ENCODE measurements at regions not wholly inside any gene's neighbourhood (a gene's known extent, or its start where the extent isn't known, plus 50 kb on each side); places are given as distances from the start of the nearest gene placed in this dataset.

- TF ChIP-seq CTCF (IDR thresholded peaks at IDR 0.05; ENCODE audit: low read depth, low read length), result no peak
- peak; percentile 13 for DNase-seq (ENCODE audit: low read depth, low spot score)
- H3K4me3 ChIP-seq (ENCODE audit: low read depth, low read length), result no peak overlapping the region
- in situ Hi-C loops (cut with HindIII; ENCODE audit: low sequenced_read_pairs), result no loop called here
These were observed 247.8 kb downstream of the CD83 start for GRCh38 chr6:14365393-14365792.

GRCh38 chr6:14366315-14366714 lies 248.7 kb downstream of the CD83 start:
- no peak for TF ChIP-seq CTCF (IDR thresholded peaks at IDR 0.05; ENCODE audit: low read depth, low read length)
- no peak overlapping the region for H3K4me3 ChIP-seq (ENCODE audit: low read depth, low read length)
- no peak for DNase-seq (ENCODE audit: low read depth, low spot score)
- in situ Hi-C loops (cut with HindIII; ENCODE audit: low sequenced_read_pairs), result no loop called here

GRCh38 chr6:14366872-14367271 lies 249.3 kb downstream of the CD83 start:
- H3K4me3 ChIP-seq (ENCODE audit: low read depth, low read length), result no peak overlapping the region
- DNase-seq (ENCODE audit: low read depth, low spot score), result no peak
- TF ChIP-seq CTCF (IDR thresholded peaks at IDR 0.05; ENCODE audit: low read depth, low read length), result no peak
- in situ Hi-C loops (cut with HindIII; ENCODE audit: low sequenced_read_pairs), result no loop called here

- DNase-seq (ENCODE audit: low read depth, low spot score), result no peak
- no peak overlapping the region for H3K4me3 ChIP-seq (ENCODE audit: low read depth, low read length)
- no peak for TF ChIP-seq CTCF (IDR thresholded peaks at IDR 0.05; ENCODE audit: low read depth, low read length)
- in situ Hi-C loops (cut with HindIII; ENCODE audit: low sequenced_read_pairs), result no loop called here
These were observed 249.7 kb downstream of the CD83 start for GRCh38 chr6:14367296-14367695.

- DNase-seq (ENCODE audit: low read depth, low spot score), result no peak
- H3K4me3 ChIP-seq (ENCODE audit: low read depth, low read length), result no peak overlapping the region
- no peak for TF ChIP-seq CTCF (IDR thresholded peaks at IDR 0.05; ENCODE audit: low read depth, low read length)
- in situ Hi-C loops (cut with HindIII; ENCODE audit: low sequenced_read_pairs), result no loop called here
These were observed 252.1 kb downstream of the CD83 start for GRCh38 chr6:14369717-14370116.

- in situ Hi-C loops (cut with HindIII; ENCODE audit: low sequenced_read_pairs), result no loop called here
- H3K4me3 ChIP-seq (ENCODE audit: low read depth, low read length), result no peak overlapping the region
- no peak for DNase-seq (ENCODE audit: low read depth, low spot score)
These were observed 254.0 kb downstream of the CD83 start for GRCh38 chr6:14371530-14371929.

More at GRCh38 chr6:14371530-14371929, 254.0 kb downstream of the CD83 start:
- no peak for TF ChIP-seq CTCF (IDR thresholded peaks at IDR 0.05; ENCODE audit: low read depth, low read length)

Data from astrocyte of the spinal cord (primary cell).